ENCODE measurements at regions not wholly inside any gene's neighbourhood (a gene's known extent, or its start where the extent isn't known, plus 50 kb on each side); places are given as distances from the start of the nearest gene placed in this dataset.

DNA sequence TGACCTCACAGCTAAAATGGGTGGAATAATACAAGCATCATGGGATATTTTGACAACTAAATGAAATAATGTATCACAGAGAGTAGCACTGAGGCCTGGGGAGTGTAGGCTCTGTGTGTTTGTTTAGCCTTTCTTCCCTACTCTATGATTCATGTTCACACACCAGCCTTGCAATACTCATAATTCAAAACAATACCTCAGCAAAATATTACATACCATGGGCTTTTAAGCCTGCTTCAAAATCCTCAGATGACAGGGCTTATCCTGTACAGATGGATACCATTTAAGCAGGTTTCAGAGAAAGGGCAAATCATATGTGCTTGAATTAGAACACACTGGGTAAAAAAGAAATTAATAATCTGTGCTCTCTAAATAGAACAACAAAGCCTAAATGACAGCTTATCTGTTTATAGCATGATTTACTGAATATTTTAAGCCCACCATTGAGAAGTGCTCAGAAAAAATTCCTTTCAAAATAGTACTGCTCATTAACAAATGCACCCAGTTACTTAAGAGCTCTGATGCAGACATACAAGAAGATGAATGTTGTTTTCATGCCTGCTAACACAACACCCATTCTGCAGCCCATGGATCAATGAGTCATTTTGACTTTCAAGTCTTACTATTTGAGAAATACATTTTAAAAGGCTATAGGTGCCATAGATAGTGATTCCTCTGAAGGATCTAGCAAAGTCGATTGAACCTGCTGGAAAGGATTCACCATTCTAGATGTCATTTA, 84.9 kb upstream of the ADAMTS20 start:
- H3K4me3 ChIP-seq (ENCODE audit: control insufficient read depth, low read depth, low read length): no peak overlapping the region
- DNase-seq (ENCODE audit: low read depth): no peak
- TF ChIP-seq, protein P1, sequence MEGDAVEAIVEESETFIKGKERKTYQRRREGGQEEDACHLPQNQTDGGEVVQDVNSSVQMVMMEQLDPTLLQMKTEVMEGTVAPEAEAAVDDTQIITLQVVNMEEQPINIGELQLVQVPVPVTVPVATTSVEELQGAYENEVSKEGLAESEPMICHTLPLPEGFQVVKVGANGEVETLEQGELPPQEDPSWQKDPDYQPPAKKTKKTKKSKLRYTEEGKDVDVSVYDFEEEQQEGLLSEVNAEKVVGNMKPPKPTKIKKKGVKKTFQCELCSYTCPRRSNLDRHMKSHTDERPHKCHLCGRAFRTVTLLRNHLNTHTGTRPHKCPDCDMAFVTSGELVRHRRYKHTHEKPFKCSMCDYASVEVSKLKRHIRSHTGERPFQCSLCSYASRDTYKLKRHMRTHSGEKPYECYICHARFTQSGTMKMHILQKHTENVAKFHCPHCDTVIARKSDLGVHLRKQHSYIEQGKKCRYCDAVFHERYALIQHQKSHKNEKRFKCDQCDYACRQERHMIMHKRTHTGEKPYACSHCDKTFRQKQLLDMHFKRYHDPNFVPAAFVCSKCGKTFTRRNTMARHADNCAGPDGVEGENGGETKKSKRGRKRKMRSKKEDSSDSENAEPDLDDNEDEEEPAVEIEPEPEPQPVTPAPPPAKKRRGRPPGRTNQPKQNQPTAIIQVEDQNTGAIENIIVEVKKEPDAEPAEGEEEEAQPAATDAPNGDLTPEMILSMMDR (conservative IDR thresholded peaks at IDR 0.05; ENCODE audit: control insufficient read depth, insufficient read depth, low read depth, low read length): no peak

DNA sequence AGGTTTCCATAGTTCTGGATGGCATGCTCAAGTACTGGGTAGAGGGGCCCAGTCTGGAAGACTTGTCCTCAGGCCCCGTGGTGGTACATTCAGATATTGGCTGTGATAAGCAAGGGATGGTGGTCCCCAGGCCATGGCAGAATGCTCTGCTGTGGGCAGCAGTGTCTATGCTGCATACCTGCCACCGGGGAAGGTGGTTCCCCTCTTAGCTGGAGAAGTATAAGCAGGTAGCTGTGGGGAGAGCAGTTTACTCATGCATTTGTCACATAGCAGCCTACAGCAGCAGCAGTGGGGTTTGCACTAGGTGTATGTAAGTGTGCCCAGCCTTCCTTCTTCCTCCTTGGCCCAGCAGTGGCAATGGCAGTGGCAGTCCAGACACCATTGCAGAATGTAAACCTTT, 69.3 kb upstream of the ADAMTS20 start:
- TF ChIP-seq, protein P1 (conservative IDR thresholded peaks at IDR 0.05; ENCODE audit: control insufficient read depth, insufficient read depth, low read depth, low read length): no peak
- no peak overlapping the region for H3K4me3 ChIP-seq (ENCODE audit: control insufficient read depth, low read depth, low read length)
- no peak for DNase-seq (ENCODE audit: low read depth)

DNA sequence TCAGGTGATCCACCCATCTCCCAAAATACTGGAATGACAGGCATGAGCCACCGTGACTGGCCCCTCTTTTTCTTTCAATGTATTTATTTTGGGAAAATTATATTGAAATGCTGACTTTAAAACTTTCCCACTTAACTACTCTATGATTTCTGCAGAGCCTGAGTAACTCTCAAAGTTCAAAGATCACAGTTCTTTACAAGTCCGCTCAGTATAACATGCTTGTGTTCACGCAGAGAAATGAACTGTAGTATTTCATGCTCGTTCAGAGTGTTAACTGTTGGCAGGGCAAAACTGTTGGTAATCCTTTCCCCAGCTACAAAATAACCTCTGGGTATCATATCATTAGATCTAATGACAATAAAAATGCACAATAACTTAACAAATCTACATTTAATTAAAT, 50.7 kb upstream of the ADAMTS20 start:
- DNase-seq (ENCODE audit: low read depth): no peak
- no peak overlapping the region for H3K4me3 ChIP-seq (ENCODE audit: control insufficient read depth, low read depth, low read length)
- TF ChIP-seq, protein P1 (conservative IDR thresholded peaks at IDR 0.05; ENCODE audit: control insufficient read depth, insufficient read depth, low read depth, low read length): no peak

Measured in fibroblast of mammary gland (primary cell).